Mesenteric fat pad (tissue), 1 donor: ENCODE measurements at regions not wholly inside any gene's neighbourhood (a gene's known extent, or its start where the extent isn't known, plus 50 kb on each side); places are given as distances from the start of the nearest gene placed in this dataset.
A peak's percentile ranks its signal among the peaks of the same experiment; 100 is the strongest.
"Not testable (repeated sequence)": the region's sequence is repeated elsewhere in the genome, so short reads cannot be mapped to it uniquely, and the experiment has no call there.

Experiments
- DNase-seq: peaks from one replicate; pipeline ENCODE4 v3.0.0-alpha.2; 2020; ENCODE audit warnings: low spot score
- donor health status: DM: yes; HTN: yes; CAD: no.

GRCh38 chr6:30832864-30833263 is 51.5 kb upstream of the DDR1 start:
- DNase-seq = no peak

- DNase-seq = no peak
These were observed 53.9 kb upstream of the DDR1 start for GRCh38 chr6:30830438-30830837.

- DNase-seq = no peak
These were observed 54.6 kb upstream of the DDR1 start for GRCh38 chr6:30829639-30830255.

GRCh38 chr6:30829033-30829432 is 55.3 kb upstream of the DDR1 start:
- no peak for DNase-seq

- peak; percentile 92 for DNase-seq
These were observed 56.0 kb upstream of the DDR1 start for GRCh38 chr6:30828027-30828962.

GRCh38 chr6:30826961-30827342 is 57.4 kb upstream of the DDR1 start:
- DNase-seq = no peak

GRCh38 chr6:30824698-30825097 is 59.6 kb upstream of the DDR1 start:
- DNase-seq = no peak

- DNase-seq = no peak
These were observed 60.8 kb upstream of the DDR1 start for GRCh38 chr6:30823534-30823865.

- no peak for DNase-seq
These were observed 62.2 kb upstream of the DDR1 start for GRCh38 chr6:30821862-30822784.

GRCh38 chr6:30820193-30820592 is 64.1 kb upstream of the DDR1 start:
- no peak for DNase-seq

- no peak for DNase-seq
These were observed 64.9 kb upstream of the DDR1 start for GRCh38 chr6:30819297-30819917.

GRCh38 chr6:30818391-30818841 is 65.9 kb upstream of the DDR1 start:
- no peak for DNase-seq

GRCh38 chr6:30816791-30817739 is 67.3 kb upstream of the DDR1 start:
- DNase-seq = no peak

- DNase-seq = not testable (repeated sequence)
These were observed 68.0 kb upstream of the DDR1 start for GRCh38 chr6:30816296-30816695.

GRCh38 chr6:30815041-30815742 is 69.1 kb upstream of the DDR1 start:
- not testable (repeated sequence) for DNase-seq

- no peak for DNase-seq
These were observed 69.9 kb upstream of the DDR1 start for GRCh38 chr6:30814146-30815040.

GRCh38 chr6:30813631-30814145 is 69.3 kb upstream of the IER3 start:
- DNase-seq = no peak

GRCh38 chr6:30810813-30811339 is 66.5 kb upstream of the IER3 start:
- DNase-seq = no peak
